GM12872 (cell line): ENCODE measurements at regions not wholly inside any gene's neighbourhood (a gene's known extent, or its start where the extent isn't known, plus 50 kb on each side); places are given as distances from the start of the nearest gene placed in this dataset.

ENCODE experiments used
- TF ChIP-seq, protein P1 (sequence below): IDR thresholded peaks from 3 replicates; pipeline ENCODE4 v1.5.1; 2011; ENCODE audit warnings: low read depth, mild to moderate bottlenecking, low read length, moderate library complexity; ENCODE audit not compliant: insufficient read depth

DNA sequence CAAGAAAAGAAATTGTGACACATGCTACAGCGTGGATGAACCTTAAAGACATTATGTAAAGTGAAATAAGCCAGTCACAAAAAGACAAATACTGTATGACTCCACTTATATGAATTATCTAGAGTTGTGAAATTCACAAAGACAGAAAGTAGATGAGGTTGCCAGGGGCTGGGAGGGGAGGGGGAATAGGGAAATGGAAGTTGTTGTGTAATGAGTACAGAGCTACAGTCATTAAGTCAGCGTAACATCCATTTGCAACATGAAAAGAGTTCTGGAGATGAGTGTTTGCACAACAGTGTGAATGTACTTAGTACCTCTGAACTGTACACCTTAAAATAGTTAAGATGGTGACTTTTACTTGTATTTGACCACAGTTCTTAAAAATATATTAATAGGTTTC is 112.1 kb upstream of the CDK1 start:
- TF ChIP-seq, protein P1, sequence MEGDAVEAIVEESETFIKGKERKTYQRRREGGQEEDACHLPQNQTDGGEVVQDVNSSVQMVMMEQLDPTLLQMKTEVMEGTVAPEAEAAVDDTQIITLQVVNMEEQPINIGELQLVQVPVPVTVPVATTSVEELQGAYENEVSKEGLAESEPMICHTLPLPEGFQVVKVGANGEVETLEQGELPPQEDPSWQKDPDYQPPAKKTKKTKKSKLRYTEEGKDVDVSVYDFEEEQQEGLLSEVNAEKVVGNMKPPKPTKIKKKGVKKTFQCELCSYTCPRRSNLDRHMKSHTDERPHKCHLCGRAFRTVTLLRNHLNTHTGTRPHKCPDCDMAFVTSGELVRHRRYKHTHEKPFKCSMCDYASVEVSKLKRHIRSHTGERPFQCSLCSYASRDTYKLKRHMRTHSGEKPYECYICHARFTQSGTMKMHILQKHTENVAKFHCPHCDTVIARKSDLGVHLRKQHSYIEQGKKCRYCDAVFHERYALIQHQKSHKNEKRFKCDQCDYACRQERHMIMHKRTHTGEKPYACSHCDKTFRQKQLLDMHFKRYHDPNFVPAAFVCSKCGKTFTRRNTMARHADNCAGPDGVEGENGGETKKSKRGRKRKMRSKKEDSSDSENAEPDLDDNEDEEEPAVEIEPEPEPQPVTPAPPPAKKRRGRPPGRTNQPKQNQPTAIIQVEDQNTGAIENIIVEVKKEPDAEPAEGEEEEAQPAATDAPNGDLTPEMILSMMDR = no peak

DNA sequence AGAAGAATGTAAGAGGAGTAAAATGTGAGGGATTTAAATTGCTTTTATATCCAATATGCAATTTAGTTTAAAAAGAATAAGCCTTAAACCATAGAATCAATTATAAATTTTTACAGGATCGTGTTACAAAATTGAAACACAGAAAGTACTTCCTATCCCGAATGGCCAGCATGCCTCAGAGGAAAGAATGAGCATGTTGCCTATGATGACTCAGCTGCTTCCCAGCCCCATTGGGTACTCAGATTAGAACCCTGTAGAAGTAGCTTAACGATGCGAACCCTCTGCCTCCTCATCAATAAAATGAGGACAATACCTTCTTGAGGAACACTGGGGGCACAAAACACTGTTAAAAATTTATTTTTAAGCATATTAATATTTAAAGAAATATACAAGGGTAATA is 113.4 kb upstream of the CDK1 start:
- TF ChIP-seq, protein P1 = no peak

DNA sequence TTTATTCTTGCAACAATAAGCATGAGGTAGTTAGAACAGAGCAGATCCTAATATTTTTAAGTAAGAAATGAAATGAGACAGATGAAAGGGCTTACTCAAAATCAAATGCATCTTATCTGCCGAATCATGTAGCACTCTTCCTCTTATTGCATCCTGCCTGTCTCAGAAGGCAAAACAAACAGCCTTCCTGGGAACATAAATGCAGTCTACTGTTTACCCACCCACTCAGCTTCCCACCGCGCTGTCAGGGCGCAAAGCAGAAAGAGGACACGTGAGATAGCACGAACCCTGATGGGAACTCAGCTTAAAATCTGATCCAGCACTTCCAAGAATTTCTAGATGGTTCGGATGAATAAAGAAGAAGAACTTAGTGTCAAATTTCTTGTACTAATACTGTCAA is 114.4 kb upstream of the CDK1 start:
- TF ChIP-seq, protein P1 = no peak

DNA sequence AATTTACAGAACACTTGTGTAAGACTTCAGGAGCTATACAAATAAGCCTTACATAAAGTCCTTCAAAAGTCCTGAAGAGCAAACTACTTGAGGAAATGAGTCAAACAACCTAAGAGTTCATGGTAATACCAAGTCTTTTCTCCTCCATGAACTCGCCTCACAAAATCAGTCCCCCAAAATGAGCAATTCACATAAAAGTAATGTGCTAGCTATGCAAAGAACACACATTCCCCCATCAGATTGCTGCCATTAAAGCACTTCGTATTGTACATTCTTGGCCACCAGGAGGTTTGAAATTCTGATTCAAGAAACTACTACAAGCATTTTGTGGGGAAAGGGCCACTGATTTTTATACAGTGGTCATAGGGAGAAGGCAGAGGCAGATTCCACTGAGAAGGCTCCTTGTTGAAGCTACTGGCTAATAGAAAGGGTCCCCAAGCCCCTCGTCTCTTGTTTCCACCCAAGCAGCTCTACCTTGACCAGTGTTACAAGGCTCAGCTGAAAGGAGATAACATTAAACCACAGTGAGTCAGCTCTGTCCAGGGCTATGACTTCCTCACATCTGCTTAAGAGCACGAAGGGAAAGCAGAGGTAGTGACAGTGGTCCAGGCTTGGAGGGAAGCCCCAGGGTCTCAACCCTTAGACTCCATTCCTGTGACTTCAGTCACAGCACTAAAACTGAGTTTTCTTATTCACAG is 115.2 kb upstream of the CDK1 start:
- TF ChIP-seq, protein P1 = no peak

DNA sequence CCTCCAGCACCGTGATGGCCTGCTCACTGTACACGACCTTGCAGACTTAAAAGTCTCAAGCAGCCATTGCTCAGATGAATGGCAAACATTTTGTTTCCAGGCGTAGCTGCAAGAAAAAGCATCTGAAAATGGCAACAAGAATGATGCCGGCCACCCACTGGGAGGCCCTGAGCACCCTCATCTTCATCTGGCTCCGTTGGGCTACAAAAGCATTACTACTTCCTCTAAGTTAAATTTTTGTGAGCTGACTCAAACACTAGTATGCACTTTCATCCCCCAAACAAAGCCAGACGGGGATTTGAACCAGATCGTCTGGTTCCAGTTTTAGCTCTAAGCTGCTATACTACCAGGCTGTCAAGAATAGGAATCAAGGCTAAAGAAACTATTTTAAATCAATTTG is 116.6 kb upstream of the CDK1 start:
- TF ChIP-seq, protein P1 = no peak

DNA sequence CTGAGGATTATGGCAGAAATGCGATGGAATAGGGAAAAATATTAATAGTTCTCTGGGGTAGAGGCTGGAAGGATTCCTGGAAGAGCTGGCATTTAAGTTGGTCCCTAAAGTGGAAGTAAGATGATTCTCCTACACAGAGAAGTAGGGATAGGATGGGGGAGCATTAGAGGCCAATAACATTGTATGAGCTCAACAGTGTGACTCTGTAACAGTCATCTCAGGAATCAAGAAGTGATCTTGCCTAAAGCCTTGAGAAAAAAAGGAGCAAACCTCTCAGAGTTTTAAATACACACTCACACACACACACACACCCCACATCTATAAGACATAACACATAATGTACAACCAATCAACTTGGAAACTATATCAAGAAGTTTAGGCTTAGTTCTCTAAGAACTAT is 117.7 kb upstream of the CDK1 start:
- TF ChIP-seq, protein P1 = no peak

DNA sequence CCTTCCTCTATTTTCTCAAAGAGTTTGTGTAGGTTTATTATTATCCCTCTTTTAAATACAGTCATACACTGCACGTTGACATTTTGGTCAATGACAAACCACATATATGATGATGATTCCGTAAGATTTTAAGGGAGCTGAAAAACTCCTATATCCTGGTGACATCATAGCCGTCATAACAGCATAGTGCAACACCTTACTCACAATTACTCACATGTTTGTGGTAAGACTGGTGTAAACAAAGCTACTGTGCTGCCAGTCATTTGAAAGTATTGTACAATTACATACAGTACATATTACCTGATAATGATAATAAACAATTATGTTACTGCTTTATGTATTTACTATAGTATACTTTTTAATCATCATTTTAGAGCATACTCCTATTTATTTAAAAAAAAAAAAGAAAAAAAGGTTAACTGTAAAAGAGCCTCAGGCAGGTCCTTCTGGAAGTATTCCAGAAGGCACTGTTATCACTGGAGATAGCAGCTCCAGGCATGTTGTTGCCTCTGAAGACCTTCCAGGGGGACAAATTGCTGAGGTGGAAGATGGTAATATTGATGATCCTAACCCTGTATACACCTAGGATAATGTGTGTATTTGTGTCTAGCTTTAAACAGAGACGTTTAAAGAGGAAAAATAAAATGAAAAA is 123.3 kb upstream of the CDK1 start:
- TF ChIP-seq, protein P1 = no peak
